Adrenal gland (tissue), 9 donors: ENCODE measurements at regions not wholly inside any gene's neighbourhood (a gene's known extent, or its start where the extent isn't known, plus 50 kb on each side); places are given as distances from the start of the nearest gene placed in this dataset.
"Not testable (repeated sequence)": the region's sequence is repeated elsewhere in the genome, so short reads cannot be mapped to it uniquely, and the experiment has no call there.

Source experiments
- DNase-seq, 7 donors: peaks; one replicate each; pipeline ENCODE4 v3.0.0-alpha.2; 2019 to 2020
- H3K27ac ChIP-seq, 5 donors: fragments of 200-600 bp; sonication (generic) in 4 of 5; 1 replicate in 3 of 5; 2 replicates in 2 of 5; pipeline versions ENCODE4 v1.5.1 to v1.8.0; 2016 to 2020; ENCODE audit warnings: mild to moderate bottlenecking in 1 of 5
- H3K27me3 ChIP-seq: fragments of 200-600 bp; 2 replicates; pipeline ENCODE4 v1.8.0; 2021
- H3K36me3 ChIP-seq, 2 donors: fragments of 200-600 bp; replicated peaks in 1 of 2; 1 replicate in 1 of 2; 2 replicates in 1 of 2; pipeline versions ENCODE4 v1.5.1 to v1.8.0; 2018 to 2022
- H3K4me1 ChIP-seq, 2 donors: fragments of 200-600 bp; replicated peaks in 1 of 2; 1 replicate in 1 of 2; 2 replicates in 1 of 2; pipeline versions ENCODE4 v1.5.1 to v1.8.0; 2018 to 2021
- H3K4me3 ChIP-seq, 4 donors: fragments of 200-600 bp; sonication (generic) in 3 of 4; one replicate each; pipeline ENCODE4 v1.5.1; 2016 to 2018
- H3K9me3 ChIP-seq, 3 donors: fragments of 200-600 bp; sonication (generic) in 1 of 3; replicated peaks in 1 of 3; 1 replicate in 2 of 3; 2 replicates in 1 of 3; pipeline versions ENCODE4 v1.5.1 to v1.8.0; 2016 to 2021
- POLR2A ChIP-seq, 2 donors: fragments of 450-650 bp; IDR thresholded peaks; one replicate each; pipeline ENCODE4 v1.6.1; 2017; ENCODE audit warnings: antibody characterized with exemption in 2 of 2, mild to moderate bottlenecking in 2 of 2, moderate library complexity in 1 of 2
- WGBS, 4 donors: extraction: QIAGEN DNeasy Blood & Tissue Kit in 2 of 4; methylation state at CpG; one replicate each; pipeline versions ENCODE4 v1.1.5 to v1.1.7; 2013 to 2017; 5-methylcytosine and 5-hydroxymethylcytosine counted together
- intact Hi-C, 2 donors: fragments of 100-400 bp; cut with DNase I; formaldehyde crosslinking; loops; one replicate each; pipeline versions ENCODE4 v1.14.1 to v1.15.0; 2022 to 2023
- TF ChIP-seq, protein P1 (sequence below), 6 experiments: fragments of 450-650 bp in 4 of 6; fragments of 200-600 bp in 2 of 6; sonication (generic) in 1 of 6; IDR thresholded peaks; 1 replicate in 5 of 6; 2 replicates in 1 of 6; pipeline versions ENCODE4 v1.5.1 to v1.8.0; 2016 to 2021; ENCODE audit warnings: antibody characterized with exemption in 6 of 6, mild to moderate bottlenecking in 2 of 6, moderate library complexity in 1 of 6
- donor health status: healthy with polysubstance abuse.
- donor health status: Bipolar disorder and iron deficiency.
- donor health status: DM: yes; HTN: yes; CAD: no.
- donor health status: DM: no; HTN: no; CAD: no.
- donor health status: DM: no; HTN: no; CAD: no.

GRCh38 chr7:138363721-138364120 is 96.3 kb upstream of the TRIM24 start:
- TF ChIP-seq, protein P1, sequence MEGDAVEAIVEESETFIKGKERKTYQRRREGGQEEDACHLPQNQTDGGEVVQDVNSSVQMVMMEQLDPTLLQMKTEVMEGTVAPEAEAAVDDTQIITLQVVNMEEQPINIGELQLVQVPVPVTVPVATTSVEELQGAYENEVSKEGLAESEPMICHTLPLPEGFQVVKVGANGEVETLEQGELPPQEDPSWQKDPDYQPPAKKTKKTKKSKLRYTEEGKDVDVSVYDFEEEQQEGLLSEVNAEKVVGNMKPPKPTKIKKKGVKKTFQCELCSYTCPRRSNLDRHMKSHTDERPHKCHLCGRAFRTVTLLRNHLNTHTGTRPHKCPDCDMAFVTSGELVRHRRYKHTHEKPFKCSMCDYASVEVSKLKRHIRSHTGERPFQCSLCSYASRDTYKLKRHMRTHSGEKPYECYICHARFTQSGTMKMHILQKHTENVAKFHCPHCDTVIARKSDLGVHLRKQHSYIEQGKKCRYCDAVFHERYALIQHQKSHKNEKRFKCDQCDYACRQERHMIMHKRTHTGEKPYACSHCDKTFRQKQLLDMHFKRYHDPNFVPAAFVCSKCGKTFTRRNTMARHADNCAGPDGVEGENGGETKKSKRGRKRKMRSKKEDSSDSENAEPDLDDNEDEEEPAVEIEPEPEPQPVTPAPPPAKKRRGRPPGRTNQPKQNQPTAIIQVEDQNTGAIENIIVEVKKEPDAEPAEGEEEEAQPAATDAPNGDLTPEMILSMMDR (IDR thresholded peaks at IDR 0.05): no peak
- H3K4me3 ChIP-seq: no peak overlapping the region
- H3K4me1 ChIP-seq: no peaks in the 10 kb centered on the region
- H3K36me3 ChIP-seq: no peaks in the 10 kb centered on the region
- DNase-seq: no peak
- no peak overlapping the region for H3K27ac ChIP-seq
- intact Hi-C loops: no loop called here
- peaks cover 0 to under 1% (median 0%) of the 10 kb centered on the region in 3 donors for H3K9me3 ChIP-seq
- no peaks in the 10 kb centered on the region for H3K27me3 ChIP-seq
- WGBS, 4 donors: 82 to 90% (median 86%) methylated on average over 2 of the region's 2 CpGs

GRCh38 chr7:138366137-138366536 is 93.9 kb upstream of the TRIM24 start:
- H3K27me3 ChIP-seq, H3K9me3 ChIP-seq, H3K27ac ChIP-seq, DNase-seq, H3K4me1 ChIP-seq, intact Hi-C loops, H3K36me3 ChIP-seq, H3K4me3 ChIP-seq: not testable (repeated sequence)
- 86 to 97% (median 94%) methylated on average over 2 of the region's 2 CpGs for WGBS, 4 donors

GRCh38 chr7:138366676-138367075 is 93.4 kb upstream of the TRIM24 start:
- intact Hi-C loops, H3K36me3 ChIP-seq, H3K27ac ChIP-seq, H3K4me3 ChIP-seq, H3K4me1 ChIP-seq, H3K9me3 ChIP-seq, H3K27me3 ChIP-seq, DNase-seq: not testable (repeated sequence)
- WGBS, 4 donors: 93 to 98% (median 95%) methylated on average over 4 of the region's 4 CpGs

DNA sequence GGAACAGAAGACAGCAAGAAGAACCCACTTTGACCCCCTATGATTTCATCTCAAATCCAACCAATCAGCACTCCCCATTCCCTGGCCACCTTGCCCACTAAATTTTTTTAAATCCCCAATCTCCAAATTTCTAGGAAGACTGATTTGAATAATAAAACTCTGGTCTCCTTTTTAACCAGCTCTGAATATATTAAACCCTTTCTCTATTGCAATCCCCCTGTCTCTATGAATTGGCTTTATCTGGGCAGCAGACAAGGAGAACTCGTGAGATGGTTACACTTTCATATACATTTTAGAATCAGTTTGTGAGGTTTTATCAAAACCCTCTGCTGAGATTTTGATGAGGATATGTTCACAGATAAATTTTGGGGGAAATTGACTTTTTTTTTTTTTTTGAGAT is 90.3 kb upstream of the TRIM24 start:
- TF ChIP-seq, protein P1 (IDR thresholded peaks at IDR 0.05): no peak
- no peak for TF ChIP-seq POLR2A (IDR thresholded peaks at IDR 0.05)
- no peaks in the 10 kb centered on the region for H3K36me3 ChIP-seq
- no peaks in the 10 kb centered on the region for H3K4me1 ChIP-seq
- H3K9me3 ChIP-seq: peaks cover 0 to 8% (median 0%) of the 10 kb centered on the region in 3 donors
- no peaks in the 10 kb centered on the region for H3K27me3 ChIP-seq
- no peak for DNase-seq
- H3K4me3 ChIP-seq: no peak overlapping the region
- no peak overlapping the region for H3K27ac ChIP-seq
- 84 to 98% (median 91%) methylated on average over 1 of the region's 1 CpG for WGBS, 4 donors
- intact Hi-C loops: no loop called here

GRCh38 chr7:138370956-138371355 is 89.1 kb upstream of the TRIM24 start:
- 88 to 97% (median 90%) methylated on average over 2 of the region's 2 CpGs for WGBS, 4 donors
- TF ChIP-seq POLR2A (IDR thresholded peaks at IDR 0.05): no peak
- TF ChIP-seq, protein P1 (IDR thresholded peaks at IDR 0.05): no peak
- Histone ChIP-seq H3K4me1 (no peaks in the 10 kb centered on the region), H3K4me3 (no peak overlapping the region), H3K36me3 (no peaks in the 10 kb centered on the region), H3K27me3 (no peaks in the 10 kb centered on the region), H3K27ac (no peak overlapping the region), H3K9me3 (peaks cover 0 to 8% (median 0%) of the 10 kb centered on the region in 3 donors)
- intact Hi-C loops: no loop called here
- DNase-seq: no peak
